ENCODE measurements at regions not wholly inside any gene's neighbourhood (a gene's known extent, or its start where the extent isn't known, plus 50 kb on each side); places are given as distances from the start of the nearest gene placed in this dataset.

- Histone ChIP-seq H3K36me3 (no peaks in the 10 kb centered on the region), H3K4me1 (no peaks in the 10 kb centered on the region), H3K4me3 (no peak overlapping the region), H3K27ac (no peak overlapping the region), H3K9me3 (no peaks in the 10 kb centered on the region), H3K27me3 (no peaks in the 10 kb centered on the region)
- no peak for TF ChIP-seq POLR2A (IDR thresholded peaks at IDR 0.05)
- TF ChIP-seq, protein P1, sequence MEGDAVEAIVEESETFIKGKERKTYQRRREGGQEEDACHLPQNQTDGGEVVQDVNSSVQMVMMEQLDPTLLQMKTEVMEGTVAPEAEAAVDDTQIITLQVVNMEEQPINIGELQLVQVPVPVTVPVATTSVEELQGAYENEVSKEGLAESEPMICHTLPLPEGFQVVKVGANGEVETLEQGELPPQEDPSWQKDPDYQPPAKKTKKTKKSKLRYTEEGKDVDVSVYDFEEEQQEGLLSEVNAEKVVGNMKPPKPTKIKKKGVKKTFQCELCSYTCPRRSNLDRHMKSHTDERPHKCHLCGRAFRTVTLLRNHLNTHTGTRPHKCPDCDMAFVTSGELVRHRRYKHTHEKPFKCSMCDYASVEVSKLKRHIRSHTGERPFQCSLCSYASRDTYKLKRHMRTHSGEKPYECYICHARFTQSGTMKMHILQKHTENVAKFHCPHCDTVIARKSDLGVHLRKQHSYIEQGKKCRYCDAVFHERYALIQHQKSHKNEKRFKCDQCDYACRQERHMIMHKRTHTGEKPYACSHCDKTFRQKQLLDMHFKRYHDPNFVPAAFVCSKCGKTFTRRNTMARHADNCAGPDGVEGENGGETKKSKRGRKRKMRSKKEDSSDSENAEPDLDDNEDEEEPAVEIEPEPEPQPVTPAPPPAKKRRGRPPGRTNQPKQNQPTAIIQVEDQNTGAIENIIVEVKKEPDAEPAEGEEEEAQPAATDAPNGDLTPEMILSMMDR (IDR thresholded peaks at IDR 0.05): no peak
- no peak for TF ChIP-seq EP300 (IDR thresholded peaks at IDR 0.05)
- no peak for TF ChIP-seq POLR2AphosphoS5 (IDR thresholded peaks at IDR 0.05)
- WGBS, 2 donors: 25 to 73% methylated on average over 2 of the region's 2 CpGs
- intact Hi-C loops (cut with DNase I): no loop called here
- no peak for DNase-seq
Measured at GRCh38 chr17:54780238-54780637, 120.4 kb upstream of the TOM1L1 start.

- Histone ChIP-seq H3K36me3 (no peaks in the 10 kb centered on the region), H3K27me3 (no peaks in the 10 kb centered on the region), H3K4me1 (no peaks in the 10 kb centered on the region), H3K4me3 (no peak overlapping the region), H3K9me3 (no peaks in the 10 kb centered on the region), H3K27ac (no peak overlapping the region)
- intact Hi-C loops (cut with DNase I): no loop called here
- WGBS, 2 donors: 56 to 79% methylated on average over 3 of the region's 3 CpGs
- TF ChIP-seq POLR2A (IDR thresholded peaks at IDR 0.05) (no peak), EP300 (IDR thresholded peaks at IDR 0.05) (no peak), POLR2AphosphoS5 (IDR thresholded peaks at IDR 0.05) (no peak)
- TF ChIP-seq, protein P1 (IDR thresholded peaks at IDR 0.05): no peak
- DNase-seq: no peak
Measured at GRCh38 chr17:54781389-54781788, 119.3 kb upstream of the TOM1L1 start.

DNA sequence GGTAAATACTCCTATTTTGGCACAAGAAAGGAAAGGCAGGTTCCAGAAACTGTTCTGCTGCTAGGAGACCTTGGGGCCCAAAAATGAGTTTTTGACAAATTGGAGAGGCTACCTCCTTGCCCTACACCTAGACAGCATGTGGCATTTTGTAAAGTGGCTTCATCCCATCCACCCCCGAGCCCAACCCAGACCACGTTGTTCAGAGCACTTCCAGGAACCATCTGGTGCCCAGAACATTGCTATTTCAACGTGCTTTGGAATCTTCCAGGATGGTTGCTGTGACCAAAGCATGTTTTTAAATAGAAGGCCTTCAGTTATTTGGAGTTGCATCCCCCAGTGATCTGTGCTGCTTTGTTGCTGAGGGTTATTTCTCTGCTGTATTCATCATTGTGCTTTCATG is 116.3 kb upstream of the TOM1L1 start:
- H3K27ac ChIP-seq: no peak overlapping the region
- no peaks in the 10 kb centered on the region for H3K36me3 ChIP-seq
- H3K9me3 ChIP-seq: no peaks in the 10 kb centered on the region
- H3K4me1 ChIP-seq: peaks cover 0 to 5% (median 0%) of the 10 kb centered on the region in 4 donors
- no peak for DNase-seq
- TF ChIP-seq, protein P1 (IDR thresholded peaks at IDR 0.05): no peak
- no peak for TF ChIP-seq POLR2AphosphoS5 (IDR thresholded peaks at IDR 0.05)
- TF ChIP-seq POLR2A (IDR thresholded peaks at IDR 0.05): no peak
- no peak for TF ChIP-seq EP300 (IDR thresholded peaks at IDR 0.05)
- 57 to 71% methylated on average over 3 of the region's 3 CpGs for WGBS, 2 donors
- no peaks in the 10 kb centered on the region for H3K27me3 ChIP-seq
- intact Hi-C loops (cut with DNase I): no loop called here
- no peak overlapping the region for H3K4me3 ChIP-seq

DNA sequence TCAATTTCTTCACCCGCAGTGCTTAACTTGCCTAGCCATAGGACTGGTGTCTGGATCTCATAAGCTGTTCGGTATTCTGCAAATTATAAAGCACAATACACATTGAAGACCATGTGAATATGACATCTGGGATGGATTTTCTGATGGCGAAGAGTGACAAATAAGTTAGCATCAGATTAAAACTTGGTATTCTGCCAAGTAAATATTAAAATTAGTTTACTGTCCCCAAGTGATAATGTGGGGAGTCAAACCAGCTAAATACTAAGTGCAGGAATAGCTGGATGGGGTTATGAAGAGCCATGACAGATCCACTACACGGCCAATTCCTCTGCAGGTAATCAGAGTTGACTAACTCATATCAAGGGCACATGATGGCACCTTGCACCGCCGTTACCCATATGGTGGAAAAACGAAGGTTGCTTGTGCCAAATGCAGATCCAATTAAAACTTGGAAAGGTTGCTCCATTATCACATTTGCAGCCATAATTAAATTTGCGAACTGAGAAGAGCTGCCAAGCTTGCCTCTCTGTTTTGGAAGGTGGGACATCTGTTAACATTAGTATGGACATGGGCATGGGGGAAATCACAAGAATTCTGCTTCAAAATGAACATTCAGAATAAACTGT is 114.9 kb upstream of the TOM1L1 start:
- H3K4me3 ChIP-seq: no peak overlapping the region
- intact Hi-C loops (cut with DNase I): no loop called here
- TF ChIP-seq POLR2A (IDR thresholded peaks at IDR 0.05) (no peak), EP300 (IDR thresholded peaks at IDR 0.05) (no peak), POLR2AphosphoS5 (IDR thresholded peaks at IDR 0.05) (no peak)
- TF ChIP-seq, protein P1 (IDR thresholded peaks at IDR 0.05): no peak
- DNase-seq: no peak
- no peaks in the 10 kb centered on the region for H3K36me3 ChIP-seq
- H3K9me3 ChIP-seq: no peaks in the 10 kb centered on the region
- no peak overlapping the region for H3K27ac ChIP-seq
- 80 to 91% methylated on average over 8 of the region's 8 CpGs for WGBS, 2 donors
- H3K4me1 ChIP-seq: peaks cover 0 to 10% (median 0%) of the 10 kb centered on the region in 4 donors
- no peaks in the 10 kb centered on the region for H3K27me3 ChIP-seq
